ENCODE measurements at regions not wholly inside any gene's neighbourhood (a gene's known extent, or its start where the extent isn't known, plus 50 kb on each side); places are given as distances from the start of the nearest gene placed in this dataset.

- Histone ChIP-seq H3K9me3 (replicated peaks in 1 of 2; ENCODE audit: control insufficient read depth in 1 of 2, insufficient read depth in 1 of 2, low read length in 2 of 2) (no peaks in the 10 kb centered on the region), H3K36me3 (replicated peaks in 1 of 2; ENCODE audit: control insufficient read depth in 1 of 2, insufficient read depth in 2 of 2, low read length in 2 of 2) (no peaks in the 10 kb centered on the region), H3K4me1 (ENCODE audit: control insufficient read depth in 1 of 2, insufficient read depth in 2 of 2, low read length in 2 of 2) (no peaks in the 10 kb centered on the region), H4K20me1 (ENCODE audit: insufficient read depth, low read length) (no peaks in the 10 kb centered on the region), H3K27ac (ENCODE audit: low read depth in 1 of 2, low read length in 2 of 2) (no peak overlapping the region), H2AFZ (ENCODE audit: insufficient read depth, low read depth, low read length, poor library complexity, severe bottlenecking) (no peak overlapping the region), H3K27me3 (ENCODE audit: control insufficient read depth in 2 of 2, insufficient read depth in 2 of 2, low read length in 2 of 2) (no peaks in the 10 kb centered on the region), H3K9ac (ENCODE audit: insufficient read depth, low read length, poor library complexity, severe bottlenecking) (no peak overlapping the region), H3K4me2 (replicated peaks; ENCODE audit: extremely low read depth, low read length, poor library complexity, severe bottlenecking) (no peak overlapping the region), H3K79me2 (ENCODE audit: insufficient read depth, low read length) (no peaks in the 10 kb centered on the region), H3K4me3 (replicated peaks in 1 of 3; ENCODE audit: low read depth in 2 of 3, low read length in 3 of 3) (no peak overlapping the region)
- Mint-ChIP-seq H3K27me3 (ENCODE audit: low read depth in 3 of 3) (peaks cover 0 to under 1% (median 0%) of the 10 kb centered on the region in 3 donors), H3K9me3 (peaks cover 0 to 4% (median 2%) of the 10 kb centered on the region in 7 donors), H3K36me3 (no peaks in the 10 kb centered on the region), H3K4me3 (no peak overlapping the region), H3K27ac (no peak overlapping the region), H3K4me1 (no peaks in the 10 kb centered on the region)
- no peak for TF ChIP-seq CTCF (IDR thresholded peaks at IDR 0.05)
- no CpG with 5 or more reads among the region's 4 CpGs for WGBS (ENCODE audit: insufficient coverage)
- DNase-seq, result no peak
- intact Hi-C loops (cut with micrococcal nuclease), result no loop called here
Observed at GRCh38 chr5:63262185-63262981, 683.8 kb downstream of the LRRC70 start.

GRCh38 chr5:63261695-63262094 lies 683.1 kb downstream of the LRRC70 start:
- H3K9ac ChIP-seq (ENCODE audit: insufficient read depth, low read length, poor library complexity, severe bottlenecking), result no peak overlapping the region
- no peak for DNase-seq
- no peak for TF ChIP-seq CTCF (IDR thresholded peaks at IDR 0.05)
- Mint-ChIP-seq H3K36me3 (no peaks in the 10 kb centered on the region), H3K27me3 (ENCODE audit: low read depth in 3 of 3) (no peaks in the 10 kb centered on the region), H3K27ac (no peak overlapping the region), H3K4me1 (no peaks in the 10 kb centered on the region), H3K4me3 (no peak overlapping the region), H3K9me3 (peaks cover 0 to 5% (median 2%) of the 10 kb centered on the region in 7 donors)
- no peaks in the 10 kb centered on the region for H3K4me1 ChIP-seq (ENCODE audit: control insufficient read depth in 1 of 2, insufficient read depth in 2 of 2, low read length in 2 of 2)
- no peak overlapping the region for H3K4me3 ChIP-seq (replicated peaks in 1 of 3; ENCODE audit: low read depth in 2 of 3, low read length in 3 of 3)
- no peaks in the 10 kb centered on the region for H4K20me1 ChIP-seq (ENCODE audit: insufficient read depth, low read length)
- no peak overlapping the region for H2AFZ ChIP-seq (ENCODE audit: insufficient read depth, low read depth, low read length, poor library complexity, severe bottlenecking)
- H3K36me3 ChIP-seq (replicated peaks in 1 of 2; ENCODE audit: control insufficient read depth in 1 of 2, insufficient read depth in 2 of 2, low read length in 2 of 2), result no peaks in the 10 kb centered on the region
- intact Hi-C loops (cut with micrococcal nuclease), result no loop called here
- no peaks in the 10 kb centered on the region for H3K79me2 ChIP-seq (ENCODE audit: insufficient read depth, low read length)
- no peak overlapping the region for H3K27ac ChIP-seq (ENCODE audit: low read depth in 1 of 2, low read length in 2 of 2)
- no peaks in the 10 kb centered on the region for H3K27me3 ChIP-seq (ENCODE audit: control insufficient read depth in 2 of 2, insufficient read depth in 2 of 2, low read length in 2 of 2)
- H3K9me3 ChIP-seq (replicated peaks in 1 of 2; ENCODE audit: control insufficient read depth in 1 of 2, insufficient read depth in 1 of 2, low read length in 2 of 2), result no peaks in the 10 kb centered on the region
- H3K4me2 ChIP-seq (replicated peaks; ENCODE audit: extremely low read depth, low read length, poor library complexity, severe bottlenecking), result no peak overlapping the region

Measured in CD14-positive monocyte (primary cell).